Endothelial cell of umbilical vein (primary cell): ENCODE measurements at regions not wholly inside any gene's neighbourhood (a gene's known extent, or its start where the extent isn't known, plus 50 kb on each side); places are given as distances from the start of the nearest gene placed in this dataset.

Experiments
- BruUV-seq: library from RNA; stranded (reverse); fragments of 400-500 nt; replicated peaks from 2 replicates; lab custom pipeline; 2021; lab: Mats Ljungman, UMichigan
- CTCF ChIA-PET: fragments of 300-600, 350-600 bp; sonication (Branson Sonifier 250); formaldehyde crosslinking; loops from one replicate; lab custom pipeline; 2021; ENCODE audit warnings: antibody characterized with exemption, inconsistent platforms; lab: Charles Lee
- POLR2A ChIA-PET: fragments of 300-600, 350-600 bp; sonication (Branson Sonifier 250); formaldehyde crosslinking; loops from one replicate; lab custom pipeline; 2021; ENCODE audit warnings: antibody characterized with exemption, inconsistent platforms; lab: Charles Lee
- DNase-seq: peaks from one replicate; pipeline ENCODE4 v3.0.0-alpha.2; 2011; ENCODE audit warnings: low read depth, low spot score
- FAIRE-seq: peaks from 2 replicates; lab custom pipeline; 2011; peaks lifted over from hg19 to GRCh38; lab: Jason Lieb, UNC
- H2AFZ ChIP-seq: 2 replicates; pipeline ENCODE4 v1.6.0; 2012; ENCODE audit warnings: low read depth, low read length, control low read depth, inconsistent platforms
- H3K27ac ChIP-seq: 2 replicates; pipeline ENCODE4 v1.5.1; 2011; ENCODE audit warnings: low read depth, mild to moderate bottlenecking, control low read depth, low read length, moderate library complexity; ENCODE audit not compliant: insufficient read depth
- H3K27me3 ChIP-seq, 2 experiments: 2 replicates each; pipeline versions ENCODE4 v1.6.0 to v1.6.1; 2011; ENCODE audit warnings: low read length in 2 of 2, mixed read lengths in 1 of 2; ENCODE audit not compliant: control insufficient read depth in 2 of 2, insufficient read depth in 2 of 2
- H3K36me3 ChIP-seq, 2 experiments: 2 replicates in 1 of 2; 3 replicates in 1 of 2; pipeline ENCODE4 v1.5.1; 2011; ENCODE audit warnings: low read length in 2 of 2, mild to moderate bottlenecking in 1 of 2, moderate library complexity in 1 of 2; ENCODE audit not compliant: control insufficient read depth in 2 of 2, insufficient read depth in 2 of 2; ENCODE audit errors: extremely low read depth in 1 of 2
- H3K4me1 ChIP-seq: 3 replicates; pipeline ENCODE4 v1.5.1; 2011; ENCODE audit warnings: mild to moderate bottlenecking, low read length; ENCODE audit not compliant: control insufficient read depth, insufficient read depth; ENCODE audit errors: extremely low read depth
- H3K4me2 ChIP-seq: 2 replicates; pipeline ENCODE4 v1.6.1; 2011; ENCODE audit warnings: low read length, control low read depth, mixed read lengths; ENCODE audit not compliant: insufficient read depth
- H3K4me3 ChIP-seq, 3 experiments: fragments of 200-600 bp in 1 of 3; sonication (generic), shearing (Covaris generic) in 1 of 3; replicated peaks in 1 of 3; 2 replicates each; pipeline ENCODE4 v1.5.1; 2011 to 2016; ENCODE audit warnings: control low read depth in 3 of 3, low read length in 3 of 3, mild to moderate bottlenecking in 2 of 3, inconsistent platforms in 1 of 3, low read depth in 1 of 3, moderate library complexity in 1 of 3; ENCODE audit not compliant: insufficient read depth in 1 of 3
- H3K79me2 ChIP-seq: 2 replicates; pipeline ENCODE4 v1.6.0; 2012; ENCODE audit warnings: low read length, inconsistent platforms; ENCODE audit not compliant: control insufficient read depth, insufficient read depth
- H3K9ac ChIP-seq: replicated peaks from 2 replicates; pipeline ENCODE3; 2011; ENCODE audit warnings: low read length, control low read depth; ENCODE audit not compliant: insufficient read depth; ENCODE audit errors: extremely low read depth
- H3K9me1 ChIP-seq: replicated peaks from 3 replicates; pipeline ENCODE4 v1.6.0; 2011; ENCODE audit warnings: mild to moderate bottlenecking, low read length; ENCODE audit not compliant: control insufficient read depth, insufficient read depth; ENCODE audit errors: extremely low read depth
- H3K9me3 ChIP-seq: replicated peaks from 2 replicates; pipeline ENCODE4 v1.5.1; 2012; ENCODE audit warnings: low read length, inconsistent platforms; ENCODE audit not compliant: control insufficient read depth, insufficient read depth
- H4K20me1 ChIP-seq: replicated peaks from 2 replicates; pipeline ENCODE3; 2011; ENCODE audit warnings: mild to moderate bottlenecking, low read length; ENCODE audit not compliant: control insufficient read depth, insufficient read depth; ENCODE audit errors: extremely low read depth
- EZH2 ChIP-seq: IDR thresholded peaks from 2 replicates; pipeline ENCODE4 v1.6.1; 2012; ENCODE audit warnings: borderline replicate concordance, low read depth, mild to moderate bottlenecking, moderate library complexity, low read length, inconsistent platforms; ENCODE audit not compliant: severe bottlenecking
- FOS ChIP-seq: IDR thresholded peaks from 2 replicates; pipeline ENCODE4 v1.6.1; 2011; ENCODE audit warnings: mild to moderate bottlenecking, low read length, moderate library complexity, borderline replicate concordance; ENCODE audit not compliant: insufficient read depth
- GATA2 ChIP-seq: IDR thresholded peaks from 2 replicates; pipeline ENCODE4 v1.7.0; 2011; ENCODE audit warnings: low read depth, mild to moderate bottlenecking, moderate library complexity, mixed read lengths, low read length; ENCODE audit not compliant: insufficient read length, insufficient read depth
- JUN ChIP-seq: IDR thresholded peaks from 2 replicates; pipeline ENCODE4 v1.6.1; 2011; ENCODE audit warnings: borderline replicate concordance, low read depth; ENCODE audit not compliant: insufficient read length, insufficient read depth
- MYC ChIP-seq: IDR thresholded peaks from one replicate; pipeline ENCODE4 v1.6.1; 2011; ENCODE audit warnings: mild to moderate bottlenecking, low read depth, low read length
- POLR2A ChIP-seq: IDR thresholded peaks from 2 replicates; pipeline ENCODE4 v1.6.1; 2012; ENCODE audit warnings: low read depth, mild to moderate bottlenecking, control low read depth, low read length
- POLR2AphosphoS5 ChIP-seq: IDR thresholded peaks from 2 replicates; pipeline ENCODE4 v1.6.1; 2012; ENCODE audit warnings: low read depth, mild to moderate bottlenecking, control low read depth, low read length, moderate library complexity; ENCODE audit not compliant: insufficient read depth
- dilution Hi-C: fragments of 300-500 bp; cut with MboI; formaldehyde crosslinking; loops from one replicate; pipeline ENCODE4 v1.15.0; 2019; ENCODE audit warnings: low sequenced_read_pairs; ENCODE audit not compliant: extremely low pct_ligation_motif_present
- intact Hi-C: fragments of 100-400 bp; cut with micrococcal nuclease; formaldehyde crosslinking; loops from one replicate; pipeline ENCODE4 v1.10.0; 2022
- TF ChIP-seq, protein P1 (sequence below), 2 donors: IDR thresholded peaks; 1 replicate in 1 of 2; 2 replicates in 1 of 2; pipeline ENCODE4 v1.5.1; 2011; ENCODE audit warnings: low read length in 2 of 2, mild to moderate bottlenecking in 2 of 2, moderate library complexity in 2 of 2, control low read depth in 1 of 2, inconsistent platforms in 1 of 2, low read depth in 1 of 2; ENCODE audit not compliant: insufficient read depth in 1 of 2; ENCODE audit errors: extremely low read depth in 1 of 2
- TF ChIP-seq, protein P2 (sequence below): IDR thresholded peaks from 2 replicates; pipeline ENCODE4 v1.6.1; 2011; ENCODE audit not compliant: insufficient read depth, insufficient read length

DNA sequence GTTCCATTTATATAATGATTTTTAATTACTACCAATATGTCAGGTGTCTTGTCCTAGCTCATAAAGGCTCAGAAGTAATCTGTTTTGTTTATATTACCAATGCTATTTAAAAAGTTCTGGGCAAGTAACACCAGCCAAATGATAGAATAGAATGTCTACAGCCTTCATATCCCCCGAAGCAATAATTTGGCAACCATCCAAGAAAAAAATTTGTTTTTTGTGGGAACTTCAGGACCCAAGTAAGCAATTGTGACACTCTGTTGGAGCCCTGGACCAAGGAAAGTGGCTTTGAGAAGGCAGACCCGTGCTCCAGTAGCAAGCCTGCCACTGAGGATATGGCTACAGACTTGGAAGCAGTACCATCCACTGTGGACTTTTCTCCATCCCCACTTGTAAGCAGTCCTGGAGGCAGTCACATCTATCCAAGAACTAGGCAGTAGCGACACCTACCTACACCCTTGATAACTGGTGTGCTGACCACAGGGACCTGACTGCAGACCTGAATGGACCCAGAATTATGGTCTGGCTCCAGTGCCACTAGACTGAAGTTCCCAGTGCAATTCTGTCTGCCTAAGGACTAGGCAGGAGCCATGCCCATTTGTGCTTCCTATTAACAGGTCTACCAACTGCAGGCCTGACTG lies 870.7 kb upstream of the ADGRL2 start:
- Histone ChIP-seq H3K79me2 (no peaks in the 10 kb centered on the region), H3K27ac (no peak overlapping the region), H3K4me1 (no peaks in the 10 kb centered on the region), H2AFZ (no peak overlapping the region), H3K9me3 (no peaks in the 10 kb centered on the region), H3K9ac (no peak overlapping the region), H3K36me3 (no peaks in the 10 kb centered on the region), H3K9me1 (no peaks in the 10 kb centered on the region), H4K20me1 (no peaks in the 10 kb centered on the region), H3K27me3 (no peaks in the 10 kb centered on the region), H3K4me3 (no peak overlapping the region), H3K4me2 (no peak overlapping the region)
- intact Hi-C loops (no loop called here), dilution Hi-C loops (no loop called here)
- CTCF ChIA-PET: no interaction called here
- DNase-seq (no peak), FAIRE-seq (no peak)
- no TSS peak for BruUV-seq
- TF ChIP-seq FOS: no peak
- no peak for TF ChIP-seq POLR2AphosphoS5
- no peak for TF ChIP-seq MYC
- POLR2A ChIA-PET: no interaction called here

DNA sequence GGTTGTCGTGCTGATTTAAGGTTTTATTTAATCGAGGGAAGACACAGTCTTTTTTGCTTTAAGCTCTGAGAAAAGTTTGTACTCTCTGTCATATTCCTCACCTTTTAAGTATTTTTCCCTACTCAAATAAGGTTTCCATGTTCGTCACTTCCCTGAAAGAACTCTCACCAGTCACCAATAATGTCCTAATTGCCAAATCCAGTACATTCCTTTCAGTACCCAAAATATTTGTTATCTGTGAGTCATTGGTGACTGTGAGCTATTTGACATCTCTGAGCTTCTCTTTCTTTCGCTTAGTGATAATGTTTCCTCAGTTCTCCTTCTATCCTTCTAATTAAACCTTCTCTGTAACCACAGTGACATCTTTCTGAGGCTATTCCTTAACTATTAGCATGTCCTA lies 874.2 kb upstream of the ADGRL2 start:
- H3K4me3 ChIP-seq: no peak overlapping the region
- H3K9me1 ChIP-seq: no peaks in the 10 kb centered on the region
- no peak overlapping the region for H3K4me2 ChIP-seq
- intact Hi-C loops: no loop called here
- no peaks in the 10 kb centered on the region for H3K9me3 ChIP-seq
- dilution Hi-C loops: no loop called here
- H3K9ac ChIP-seq: no peak overlapping the region
- no TSS peak for BruUV-seq
- H3K79me2 ChIP-seq: no peaks in the 10 kb centered on the region
- no peaks in the 10 kb centered on the region for H3K36me3 ChIP-seq
- POLR2A ChIA-PET: no interaction called here
- FAIRE-seq (no peak), DNase-seq (no peak)
- CTCF ChIA-PET: no interaction called here
- no peak overlapping the region for H3K27ac ChIP-seq
- no peaks in the 10 kb centered on the region for H3K4me1 ChIP-seq
- H3K27me3 ChIP-seq: no peaks in the 10 kb centered on the region
- no peak for TF ChIP-seq POLR2AphosphoS5
- no peak for TF ChIP-seq POLR2A
- TF ChIP-seq, protein P1, sequence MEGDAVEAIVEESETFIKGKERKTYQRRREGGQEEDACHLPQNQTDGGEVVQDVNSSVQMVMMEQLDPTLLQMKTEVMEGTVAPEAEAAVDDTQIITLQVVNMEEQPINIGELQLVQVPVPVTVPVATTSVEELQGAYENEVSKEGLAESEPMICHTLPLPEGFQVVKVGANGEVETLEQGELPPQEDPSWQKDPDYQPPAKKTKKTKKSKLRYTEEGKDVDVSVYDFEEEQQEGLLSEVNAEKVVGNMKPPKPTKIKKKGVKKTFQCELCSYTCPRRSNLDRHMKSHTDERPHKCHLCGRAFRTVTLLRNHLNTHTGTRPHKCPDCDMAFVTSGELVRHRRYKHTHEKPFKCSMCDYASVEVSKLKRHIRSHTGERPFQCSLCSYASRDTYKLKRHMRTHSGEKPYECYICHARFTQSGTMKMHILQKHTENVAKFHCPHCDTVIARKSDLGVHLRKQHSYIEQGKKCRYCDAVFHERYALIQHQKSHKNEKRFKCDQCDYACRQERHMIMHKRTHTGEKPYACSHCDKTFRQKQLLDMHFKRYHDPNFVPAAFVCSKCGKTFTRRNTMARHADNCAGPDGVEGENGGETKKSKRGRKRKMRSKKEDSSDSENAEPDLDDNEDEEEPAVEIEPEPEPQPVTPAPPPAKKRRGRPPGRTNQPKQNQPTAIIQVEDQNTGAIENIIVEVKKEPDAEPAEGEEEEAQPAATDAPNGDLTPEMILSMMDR (IDR thresholded peaks at IDR 0.05; ENCODE audit: extremely low read depth in 1 of 2, insufficient read depth in 1 of 2, low read depth in 1 of 2, low read length in 2 of 2): no peak
- no peak for TF ChIP-seq FOS
- TF ChIP-seq EZH2: no peak
- TF ChIP-seq MYC: no peak
- no peak for TF ChIP-seq GATA2
- TF ChIP-seq, protein P2, sequence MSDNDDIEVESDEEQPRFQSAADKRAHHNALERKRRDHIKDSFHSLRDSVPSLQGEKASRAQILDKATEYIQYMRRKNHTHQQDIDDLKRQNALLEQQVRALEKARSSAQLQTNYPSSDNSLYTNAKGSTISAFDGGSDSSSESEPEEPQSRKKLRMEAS: no peak
- TF ChIP-seq JUN: no peak
- no peaks in the 10 kb centered on the region for H4K20me1 ChIP-seq
- no peak overlapping the region for H2AFZ ChIP-seq
